Muscle layer of duodenum (tissue), 2 donors: ENCODE measurements at regions not wholly inside any gene's neighbourhood (a gene's known extent, or its start where the extent isn't known, plus 50 kb on each side); places are given as distances from the start of the nearest gene placed in this dataset.

ENCODE experiments used
- H3K27ac ChIP-seq: one replicate; pipeline ENCODE4 v1.7.0; 2013; ENCODE audit warnings: mild to moderate bottlenecking, low read length
- H3K27me3 ChIP-seq: one replicate; pipeline ENCODE4 v1.7.0; 2013; ENCODE audit warnings: low read depth, mild to moderate bottlenecking, control low read depth, low read length
- H3K36me3 ChIP-seq, 2 donors: one replicate each; pipeline ENCODE4 v1.7.0; 2013; ENCODE audit warnings: low read length in 2 of 2, control low read depth in 1 of 2, mild to moderate bottlenecking in 1 of 2; ENCODE audit not compliant: insufficient read depth in 2 of 2, control insufficient read depth in 1 of 2
- H3K4me1 ChIP-seq, 2 donors: one replicate each; pipeline ENCODE4 v1.7.0; 2013; ENCODE audit warnings: low read length in 2 of 2, mild to moderate bottlenecking in 2 of 2, control low read depth in 1 of 2, moderate library complexity in 1 of 2; ENCODE audit not compliant: insufficient read depth in 2 of 2, control insufficient read depth in 1 of 2
- H3K4me3 ChIP-seq, 2 donors: one replicate each; pipeline ENCODE4 v1.7.0; 2013; ENCODE audit warnings: low read length in 2 of 2, low read depth in 1 of 2, mild to moderate bottlenecking in 1 of 2
- H3K9me3 ChIP-seq, 2 donors: one replicate each; pipeline ENCODE4 v1.7.0; 2013; ENCODE audit warnings: low read length in 2 of 2, control low read depth in 1 of 2, mild to moderate bottlenecking in 1 of 2; ENCODE audit not compliant: control insufficient read depth in 1 of 2
- donor health status: healthy.

GRCh38 chr3:101938262-101938847 is 89.0 kb downstream of the NFKBIZ start:
- no peak overlapping the region for H3K4me3 ChIP-seq
- no peaks in the 10 kb centered on the region for H3K9me3 ChIP-seq
- no peak overlapping the region for H3K27ac ChIP-seq
- H3K4me1 ChIP-seq: peaks cover 0 to 17% of the 10 kb centered on the region in 2 donors
- no peaks in the 10 kb centered on the region for H3K27me3 ChIP-seq
- no peaks in the 10 kb centered on the region for H3K36me3 ChIP-seq

DNA sequence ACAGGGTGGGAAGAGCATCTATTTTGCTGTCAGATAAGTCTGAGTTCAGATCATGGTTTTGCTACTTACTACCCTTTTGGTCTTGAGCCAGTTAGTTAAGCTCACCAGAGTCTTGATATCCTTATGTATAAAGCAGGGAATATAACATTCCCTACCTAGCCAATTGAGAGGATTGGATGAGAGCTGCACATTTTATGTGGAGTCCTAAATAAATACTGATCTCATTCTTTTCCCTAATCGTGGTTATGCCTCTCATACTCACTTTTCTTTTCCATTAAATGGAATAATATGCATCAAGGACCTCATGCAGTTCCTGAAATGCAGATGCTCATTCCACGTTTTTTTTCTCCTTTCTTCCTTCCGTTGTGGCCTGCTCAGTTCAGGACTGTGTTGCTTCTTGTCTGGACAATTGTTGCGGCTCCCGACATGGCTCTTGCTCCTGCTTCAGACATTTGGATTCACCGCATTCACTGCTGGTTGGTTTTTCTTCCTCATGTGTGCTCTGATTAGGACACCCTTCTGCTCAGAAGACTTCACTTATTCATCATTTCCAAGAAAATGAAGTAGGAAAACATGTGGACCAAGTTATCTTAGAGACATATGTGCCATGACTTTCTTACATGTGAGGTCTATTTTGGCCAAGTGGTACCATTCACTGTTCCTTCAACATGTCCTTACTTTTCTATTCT is 90.2 kb downstream of the NFKBIZ start:
- no peaks in the 10 kb centered on the region for H3K9me3 ChIP-seq
- H3K27ac ChIP-seq: no peak overlapping the region
- H3K27me3 ChIP-seq: no peaks in the 10 kb centered on the region
- peaks cover 0 to 17% of the 10 kb centered on the region in 2 donors for H3K4me1 ChIP-seq
- no peak overlapping the region for H3K4me3 ChIP-seq
- no peaks in the 10 kb centered on the region for H3K36me3 ChIP-seq

- Histone ChIP-seq H3K27me3 (no peaks in the 10 kb centered on the region), H3K4me1 (peaks cover 0 to 17% of the 10 kb centered on the region in 2 donors), H3K4me3 (peak overlapping the region in 1 of 2 donors; percentile 18), H3K27ac (no peak overlapping the region), H3K9me3 (no peaks in the 10 kb centered on the region), H3K36me3 (no peaks in the 10 kb centered on the region)
Observed at GRCh38 chr3:101940521-101941317, 91.4 kb downstream of the NFKBIZ start.

GRCh38 chr3:101941318-101942040 is 92.2 kb downstream of the NFKBIZ start:
- no peak overlapping the region for H3K27ac ChIP-seq
- H3K9me3 ChIP-seq: no peaks in the 10 kb centered on the region
- no peaks in the 10 kb centered on the region for H3K27me3 ChIP-seq
- H3K36me3 ChIP-seq: no peaks in the 10 kb centered on the region
- peaks cover 0 to 17% of the 10 kb centered on the region in 2 donors for H3K4me1 ChIP-seq
- H3K4me3 ChIP-seq: no peak overlapping the region

DNA sequence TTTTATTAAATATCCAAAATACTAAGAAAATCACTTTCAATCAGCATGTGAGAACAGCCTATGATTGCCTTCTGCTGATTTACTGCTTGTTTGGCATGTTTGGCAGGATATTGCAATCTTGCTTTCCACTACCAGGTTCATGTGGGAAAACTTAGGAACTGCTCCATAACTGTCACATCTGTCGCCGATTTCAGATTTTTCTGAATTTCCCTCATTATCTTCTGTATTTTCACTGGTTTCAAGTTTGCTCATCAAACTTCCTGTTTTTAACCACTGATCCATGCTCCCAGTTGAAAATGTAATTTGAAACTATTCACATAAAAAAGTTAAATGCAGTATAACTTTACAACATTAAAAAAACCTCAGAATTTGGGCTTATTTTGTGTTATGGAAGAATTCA is 93.0 kb downstream of the NFKBIZ start:
- no peaks in the 10 kb centered on the region for H3K36me3 ChIP-seq
- no peaks in the 10 kb centered on the region for H3K27me3 ChIP-seq
- H3K9me3 ChIP-seq: no peaks in the 10 kb centered on the region
- H3K4me1 ChIP-seq: peaks cover 0 to 14% of the 10 kb centered on the region in 2 donors
- H3K27ac ChIP-seq: no peak overlapping the region
- no peak overlapping the region for H3K4me3 ChIP-seq

DNA sequence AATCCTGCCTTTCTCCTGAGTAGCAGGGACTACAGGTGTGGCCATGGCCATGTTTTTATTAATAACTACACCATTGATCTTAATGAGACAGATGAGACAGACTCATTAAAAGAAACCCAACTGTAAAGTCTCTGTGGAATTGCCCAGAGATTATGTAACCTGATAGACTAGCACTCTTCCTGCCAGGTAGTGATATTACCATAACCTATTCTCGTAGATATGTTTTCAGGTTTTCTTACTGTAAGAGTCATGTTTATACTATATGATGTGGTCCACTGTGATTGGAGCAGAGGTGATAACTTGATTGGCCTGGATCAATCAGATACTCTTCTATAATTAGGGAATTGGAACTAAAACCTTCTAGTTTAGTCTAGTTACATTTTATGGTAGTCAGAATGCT is 93.7 kb downstream of the NFKBIZ start:
- H3K9me3 ChIP-seq: no peaks in the 10 kb centered on the region
- H3K27ac ChIP-seq: no peak overlapping the region
- peaks cover 0 to 12% of the 10 kb centered on the region in 2 donors for H3K4me1 ChIP-seq
- H3K27me3 ChIP-seq: no peaks in the 10 kb centered on the region
- no peaks in the 10 kb centered on the region for H3K36me3 ChIP-seq
- no peak overlapping the region for H3K4me3 ChIP-seq

GRCh38 chr3:101944308-101944707 is 95.0 kb downstream of the NFKBIZ start:
- Histone ChIP-seq H3K27me3 (no peaks in the 10 kb centered on the region), H3K27ac (no peak overlapping the region), H3K4me3 (no peak overlapping the region), H3K9me3 (no peaks in the 10 kb centered on the region), H3K4me1 (peaks cover 0 to 9% of the 10 kb centered on the region in 2 donors), H3K36me3 (no peaks in the 10 kb centered on the region)

DNA sequence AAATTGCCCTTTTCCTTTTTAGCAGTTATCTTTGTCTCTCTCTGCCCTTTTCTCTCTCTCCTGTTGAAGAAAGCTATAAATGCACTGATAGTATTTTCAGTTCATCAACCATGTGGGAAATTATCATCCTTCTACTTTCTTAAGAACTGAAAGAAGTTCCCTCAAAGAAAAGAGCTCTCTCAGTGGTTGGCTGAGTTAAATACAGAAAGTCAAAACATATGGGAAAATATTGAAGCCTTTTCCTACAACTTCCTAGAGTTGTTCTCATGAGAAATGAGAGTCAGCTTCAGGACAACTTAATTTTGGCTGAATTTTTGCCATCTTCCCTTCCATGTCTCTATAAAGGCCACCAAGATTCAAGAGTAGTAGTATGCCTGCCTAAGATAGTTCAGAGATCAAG is 96.7 kb downstream of the NFKBIZ start:
- Histone ChIP-seq H3K4me3 (no peak overlapping the region), H3K4me1 (no peaks in the 10 kb centered on the region)

GRCh38 chr3:101946906-101947305 is 97.6 kb downstream of the NFKBIZ start:
- H3K36me3 ChIP-seq: peaks cover 0 to 5% of the 10 kb centered on the region in 2 donors
- H3K9me3 ChIP-seq: no peaks in the 10 kb centered on the region
- H3K4me1 ChIP-seq: no peaks in the 10 kb centered on the region
- H3K4me3 ChIP-seq: no peak overlapping the region
- no peaks in the 10 kb centered on the region for H3K27me3 ChIP-seq
- no peak overlapping the region for H3K27ac ChIP-seq

More for the DNA sequence above, 96.7 kb downstream of the NFKBIZ start:
- Histone ChIP-seq H3K9me3 (no peaks in the 10 kb centered on the region), H3K27me3 (no peaks in the 10 kb centered on the region), H3K36me3 (peaks cover 0 to 2% of the 10 kb centered on the region in 2 donors), H3K27ac (no peak overlapping the region)

DNA sequence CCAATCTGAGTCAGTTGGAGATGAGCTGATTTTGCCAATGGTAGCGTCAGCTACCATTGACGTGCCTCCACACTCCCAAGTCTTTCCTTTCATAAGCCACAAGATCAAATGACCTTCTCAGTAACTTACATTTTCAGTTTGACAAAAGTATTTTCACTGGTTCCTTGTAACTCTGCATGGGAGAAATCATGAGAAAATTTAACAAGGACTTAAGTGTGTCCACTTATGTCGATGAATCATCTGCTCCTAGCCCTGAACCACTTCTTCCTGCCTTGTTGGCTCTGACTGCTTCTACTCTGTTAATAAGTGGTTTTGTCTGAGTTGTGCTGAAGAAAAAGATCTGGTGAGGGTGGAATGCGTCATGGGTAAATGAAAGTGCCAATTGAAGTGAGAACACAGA is 101.2 kb downstream of the NFKBIZ start:
- no peaks in the 10 kb centered on the region for H3K27me3 ChIP-seq
- no peaks in the 10 kb centered on the region for H3K4me1 ChIP-seq
- no peak overlapping the region for H3K4me3 ChIP-seq
- H3K36me3 ChIP-seq: peaks cover 0 to 5% of the 10 kb centered on the region in 2 donors
- no peaks in the 10 kb centered on the region for H3K9me3 ChIP-seq
- no peak overlapping the region for H3K27ac ChIP-seq
